ENCODE measurements at regions not wholly inside any gene's neighbourhood (a gene's known extent, or its start where the extent isn't known, plus 50 kb on each side); places are given as distances from the start of the nearest gene placed in this dataset.

DNA sequence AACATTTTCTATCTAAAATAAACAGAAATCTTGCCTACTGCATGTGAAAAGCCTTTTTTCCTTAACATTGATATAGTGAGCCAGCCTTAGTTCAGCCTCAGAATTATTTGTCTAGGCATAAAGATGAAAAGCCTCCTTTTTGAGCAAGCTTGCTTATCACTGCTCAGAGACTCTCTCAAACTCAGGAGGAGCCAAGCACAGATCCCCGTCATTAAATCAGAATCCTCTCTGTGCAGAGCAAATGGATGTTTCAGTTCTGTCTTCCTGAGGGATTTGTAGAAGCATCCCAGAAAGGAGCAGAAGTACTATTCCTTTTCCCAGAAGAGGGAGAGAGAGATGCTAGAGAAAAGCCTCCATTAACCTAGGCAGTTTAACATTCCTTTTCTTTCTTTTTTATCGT, 186.9 kb upstream of the LNX1 start:
- TF ChIP-seq POLR2AphosphoS5 (IDR thresholded peaks at IDR 0.05; ENCODE audit: low read depth) (no peak), EZH2phosphoT487 (IDR thresholded peaks at IDR 0.05; ENCODE audit: unreplicated experiment) (no peak), ETS1 (IDR thresholded peaks at IDR 0.05) (no peak), CTCF (conservative IDR thresholded peaks at IDR 0.05; ENCODE audit: low read depth in 2 of 2) (no peak), NANOG (IDR thresholded peaks at IDR 0.05; ENCODE audit: borderline replicate concordance) (no peak), JUNB (IDR thresholded peaks at IDR 0.05; ENCODE audit: unreplicated experiment) (no peak), EZH2 (IDR thresholded peaks at IDR 0.05; ENCODE audit: low read depth, unreplicated experiment) (no peak)
- TF ChIP-seq, protein P1, sequence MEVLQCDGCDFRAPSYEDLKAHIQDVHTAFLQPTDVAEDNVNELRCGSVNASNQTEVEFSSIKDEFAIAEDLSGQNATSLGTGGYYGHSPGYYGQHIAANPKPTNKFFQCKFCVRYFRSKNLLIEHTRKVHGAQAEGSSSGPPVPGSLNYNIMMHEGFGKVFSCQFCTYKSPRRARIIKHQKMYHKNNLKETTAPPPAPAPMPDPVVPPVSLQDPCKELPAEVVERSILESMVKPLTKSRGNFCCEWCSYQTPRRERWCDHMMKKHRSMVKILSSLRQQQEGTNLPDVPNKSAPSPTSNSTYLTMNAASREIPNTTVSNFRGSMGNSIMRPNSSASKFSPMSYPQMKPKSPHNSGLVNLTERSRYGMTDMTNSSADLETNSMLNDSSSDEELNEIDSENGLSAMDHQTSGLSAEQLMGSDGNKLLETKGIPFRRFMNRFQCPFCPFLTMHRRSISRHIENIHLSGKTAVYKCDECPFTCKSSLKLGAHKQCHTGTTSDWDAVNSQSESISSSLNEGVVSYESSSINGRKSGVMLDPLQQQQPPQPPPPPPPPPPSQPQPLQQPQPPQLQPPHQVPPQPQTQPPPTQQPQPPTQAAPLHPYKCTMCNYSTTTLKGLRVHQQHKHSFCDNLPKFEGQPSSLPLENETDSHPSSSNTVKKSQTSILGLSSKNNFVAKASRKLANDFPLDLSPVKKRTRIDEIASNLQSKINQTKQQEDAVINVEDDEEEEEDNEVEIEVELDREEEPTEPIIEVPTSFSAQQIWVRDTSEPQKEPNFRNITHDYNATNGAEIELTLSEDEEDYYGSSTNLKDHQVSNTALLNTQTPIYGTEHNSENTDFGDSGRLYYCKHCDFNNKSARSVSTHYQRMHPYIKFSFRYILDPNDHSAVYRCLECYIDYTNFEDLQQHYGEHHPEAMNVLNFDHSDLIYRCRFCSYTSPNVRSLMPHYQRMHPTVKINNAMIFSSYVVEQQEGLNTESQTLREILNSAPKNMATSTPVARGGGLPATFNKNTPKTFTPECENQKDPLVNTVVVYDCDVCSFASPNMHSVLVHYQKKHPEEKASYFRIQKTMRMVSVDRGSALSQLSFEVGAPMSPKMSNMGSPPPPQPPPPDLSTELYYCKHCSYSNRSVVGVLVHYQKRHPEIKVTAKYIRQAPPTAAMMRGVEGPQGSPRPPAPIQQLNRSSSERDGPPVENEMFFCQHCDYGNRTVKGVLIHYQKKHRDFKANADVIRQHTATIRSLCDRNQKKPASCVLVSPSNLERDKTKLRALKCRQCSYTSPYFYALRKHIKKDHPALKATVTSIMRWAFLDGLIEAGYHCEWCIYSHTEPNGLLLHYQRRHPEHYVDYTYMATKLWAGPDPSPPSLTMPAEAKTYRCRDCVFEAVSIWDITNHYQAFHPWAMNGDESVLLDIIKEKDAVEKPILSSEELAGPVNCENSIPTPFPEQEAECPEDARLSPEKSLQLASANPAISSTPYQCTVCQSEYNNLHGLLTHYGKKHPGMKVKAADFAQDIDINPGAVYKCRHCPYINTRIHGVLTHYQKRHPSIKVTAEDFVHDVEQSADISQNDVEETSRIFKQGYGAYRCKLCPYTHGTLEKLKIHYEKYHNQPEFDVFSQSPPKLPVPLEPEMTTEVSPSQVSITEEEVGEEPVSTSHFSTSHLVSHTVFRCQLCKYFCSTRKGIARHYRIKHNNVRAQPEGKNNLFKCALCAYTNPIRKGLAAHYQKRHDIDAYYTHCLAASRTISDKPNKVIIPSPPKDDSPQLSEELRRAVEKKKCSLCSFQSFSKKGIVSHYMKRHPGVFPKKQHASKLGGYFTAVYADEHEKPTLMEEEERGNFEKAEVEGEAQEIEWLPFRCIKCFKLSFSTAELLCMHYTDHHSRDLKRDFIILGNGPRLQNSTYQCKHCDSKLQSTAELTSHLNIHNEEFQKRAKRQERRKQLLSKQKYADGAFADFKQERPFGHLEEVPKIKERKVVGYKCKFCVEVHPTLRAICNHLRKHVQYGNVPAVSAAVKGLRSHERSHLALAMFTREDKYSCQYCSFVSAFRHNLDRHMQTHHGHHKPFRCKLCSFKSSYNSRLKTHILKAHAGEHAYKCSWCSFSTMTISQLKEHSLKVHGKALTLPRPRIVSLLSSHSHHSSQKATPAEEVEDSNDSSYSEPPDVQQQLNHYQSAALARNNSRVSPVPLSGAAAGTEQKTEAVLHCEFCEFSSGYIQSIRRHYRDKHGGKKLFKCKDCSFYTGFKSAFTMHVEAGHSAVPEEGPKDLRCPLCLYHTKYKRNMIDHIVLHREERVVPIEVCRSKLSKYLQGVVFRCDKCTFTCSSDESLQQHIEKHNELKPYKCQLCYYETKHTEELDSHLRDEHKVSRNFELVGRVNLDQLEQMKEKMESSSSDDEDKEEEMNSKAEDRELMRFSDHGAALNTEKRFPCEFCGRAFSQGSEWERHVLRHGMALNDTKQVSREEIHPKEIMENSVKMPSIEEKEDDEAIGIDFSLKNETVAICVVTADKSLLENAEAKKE (CRISPR knock-in tag; IDR thresholded peaks at IDR 0.05), result no peak
- no peak overlapping the region for H3K4me3 ChIP-seq
- no peak overlapping the region for H2AFZ ChIP-seq
- H3K27ac ChIP-seq (ENCODE audit: low read depth), result no peak overlapping the region
- H3K9me3 Mint-ChIP-seq, result no peaks in the 10 kb centered on the region
- DNase-seq (ENCODE audit: low spot score) (no peak), ATAC-seq (no peak)
- no peak overlapping the region for H3K27ac Mint-ChIP-seq
- H3K4me3 Mint-ChIP-seq, result no peak overlapping the region
- H3K79me2 ChIP-seq (replicated peaks; ENCODE audit: insufficient read depth), result no peaks in the 10 kb centered on the region
- no peaks in the 10 kb centered on the region for H4K20me1 ChIP-seq (replicated peaks; ENCODE audit: insufficient read depth)
- H3K9me2 ChIP-seq (ENCODE audit: insufficient read depth), result no peaks in the 10 kb centered on the region; the same call in 1 of the 2 replicates
- no peak overlapping the region for H3K4me2 ChIP-seq
- H3K4me1 ChIP-seq (ENCODE audit: insufficient read depth), result no peaks in the 10 kb centered on the region
- no peaks in the 10 kb centered on the region for H3F3A ChIP-seq (replicated peaks; ENCODE audit: low read depth)
- H3K36me3 ChIP-seq (ENCODE audit: insufficient read depth), result no peaks in the 10 kb centered on the region
- no peaks in the 10 kb centered on the region for H3K36me3 Mint-ChIP-seq (ENCODE audit: low read depth)
- H3K27me3 ChIP-seq (ENCODE audit: insufficient read depth), result no peaks in the 10 kb centered on the region
- H3K27me3 Mint-ChIP-seq (ENCODE audit: insufficient read depth, low read depth, poor library complexity), result no peaks in the 10 kb centered on the region
- no peaks in the 10 kb centered on the region for H3K4me1 Mint-ChIP-seq

All from GM23338 (cell line).